Activated naive CD4-positive, alpha-beta T cell treated with Interleukin-2 at 50 U/mL for 16 hours (primary cell): ENCODE measurements at regions not wholly inside any gene's neighbourhood (a gene's known extent, or its start where the extent isn't known, plus 50 kb on each side); places are given as distances from the start of the nearest gene placed in this dataset.

Experiments
- DNase-seq: peaks from one replicate; pipeline ENCODE4 v3.0.0-alpha.2; 2020

- no peak for DNase-seq
These were observed 220.1 kb downstream of the MYCN start for GRCh38 chr2:16160281-16161084.

GRCh38 chr2:16156411-16156810 is 216.1 kb downstream of the MYCN start:
- no peak for DNase-seq

GRCh38 chr2:16155766-16156165 is 215.4 kb downstream of the MYCN start:
- DNase-seq, result no peak

- no peak for DNase-seq
These were observed 215.0 kb downstream of the MYCN start for GRCh38 chr2:16155366-16155765.

- no peak for DNase-seq
These were observed 214.3 kb downstream of the MYCN start for GRCh38 chr2:16154501-16155280.

GRCh38 chr2:16154061-16154460 is 213.7 kb downstream of the MYCN start:
- DNase-seq, result no peak

- DNase-seq, result no peak
These were observed 213.3 kb downstream of the MYCN start for GRCh38 chr2:16153754-16154035.

- no peak for DNase-seq
These were observed 212.8 kb downstream of the MYCN start for GRCh38 chr2:16152928-16153753.

- no peak for DNase-seq
These were observed 211.9 kb downstream of the MYCN start for GRCh38 chr2:16152071-16152927.

GRCh38 chr2:16151651-16152050 is 211.3 kb downstream of the MYCN start:
- no peak for DNase-seq

GRCh38 chr2:16151281-16151570 is 210.9 kb downstream of the MYCN start:
- DNase-seq, result no peak

GRCh38 chr2:16150456-16151280 is 210.3 kb downstream of the MYCN start:
- DNase-seq, result no peak

- no peak for DNase-seq
These were observed 209.2 kb downstream of the MYCN start for GRCh38 chr2:16149349-16150243.

- no peak for DNase-seq
These were observed 208.4 kb downstream of the MYCN start for GRCh38 chr2:16148632-16149348.

GRCh38 chr2:16142383-16143361 is 202.3 kb downstream of the MYCN start:
- DNase-seq, result no peak

GRCh38 chr2:16141641-16141921 is 201.2 kb downstream of the MYCN start:
- no peak for DNase-seq

- no peak for DNase-seq
These were observed 200.7 kb downstream of the MYCN start for GRCh38 chr2:16140771-16141640.
